SH-SY5Y (cell line): ENCODE measurements at regions not wholly inside any gene's neighbourhood (a gene's known extent, or its start where the extent isn't known, plus 50 kb on each side); places are given as distances from the start of the nearest gene placed in this dataset.

ENCODE experiments used
- GATA2 ChIP-seq: IDR thresholded peaks from 2 replicates; pipeline ENCODE4 v1.6.1; 2011; ENCODE audit warnings: mild to moderate bottlenecking, low read depth, low read length
- GATA3 ChIP-seq: IDR thresholded peaks from 2 replicates; pipeline ENCODE4 v1.6.1; 2011; ENCODE audit warnings: low read depth, mild to moderate bottlenecking, low read length, moderate library complexity

- no peak for TF ChIP-seq GATA2
- TF ChIP-seq GATA3 = no peak
These were observed 215.5 kb downstream of the RWDD3 start for GRCh38 chr1:95449516-95449915.
